Upper lobe of left lung (tissue), 4 donors: ENCODE measurements at regions not wholly inside any gene's neighbourhood (a gene's known extent, or its start where the extent isn't known, plus 50 kb on each side); places are given as distances from the start of the nearest gene placed in this dataset.

Experiments
- EP300 ChIP-seq, 4 donors: sonication (generic); formaldehyde crosslinking; IDR thresholded peaks; one replicate each; pipeline ENCODE4 v1.5.1; 2017; ENCODE audit warnings: antibody characterized with exemption in 4 of 4, control low read depth in 2 of 4
- POLR2A ChIP-seq, 4 donors: fragments of 450-650 bp; IDR thresholded peaks; one replicate each; pipeline ENCODE4 v1.5.1; 2016 to 2017; ENCODE audit warnings: antibody characterized with exemption in 4 of 4, mild to moderate bottlenecking in 2 of 4
- TF ChIP-seq, protein P1 (sequence below), 6 experiments: fragments of 450-650 bp in 4 of 6; fragments of 200-600 bp in 2 of 6; sonication (generic) in 2 of 6; IDR thresholded peaks; one replicate each; pipeline ENCODE4 v1.5.1; 2016 to 2019; ENCODE audit warnings: antibody characterized with exemption in 6 of 6

DNA sequence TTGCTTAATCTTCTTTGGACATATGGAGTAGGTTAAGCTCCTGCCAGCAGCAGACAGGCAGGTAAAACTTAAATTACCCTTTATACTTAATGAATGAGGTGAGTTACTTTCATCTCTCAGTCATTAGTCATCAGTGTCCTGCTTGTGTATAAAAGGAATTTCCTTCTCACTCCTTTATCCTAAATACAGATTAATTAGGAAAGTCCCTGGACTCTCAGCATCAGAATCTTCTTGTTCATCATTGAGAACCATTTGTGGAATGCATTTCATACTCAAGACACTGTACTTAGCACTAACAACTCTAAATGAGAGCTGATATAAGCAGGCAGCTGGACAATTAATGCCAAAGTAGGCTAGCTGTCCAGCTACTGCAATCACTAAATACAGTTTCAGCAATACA, 630.4 kb downstream of the METTL15 start:
- TF ChIP-seq, protein P1, sequence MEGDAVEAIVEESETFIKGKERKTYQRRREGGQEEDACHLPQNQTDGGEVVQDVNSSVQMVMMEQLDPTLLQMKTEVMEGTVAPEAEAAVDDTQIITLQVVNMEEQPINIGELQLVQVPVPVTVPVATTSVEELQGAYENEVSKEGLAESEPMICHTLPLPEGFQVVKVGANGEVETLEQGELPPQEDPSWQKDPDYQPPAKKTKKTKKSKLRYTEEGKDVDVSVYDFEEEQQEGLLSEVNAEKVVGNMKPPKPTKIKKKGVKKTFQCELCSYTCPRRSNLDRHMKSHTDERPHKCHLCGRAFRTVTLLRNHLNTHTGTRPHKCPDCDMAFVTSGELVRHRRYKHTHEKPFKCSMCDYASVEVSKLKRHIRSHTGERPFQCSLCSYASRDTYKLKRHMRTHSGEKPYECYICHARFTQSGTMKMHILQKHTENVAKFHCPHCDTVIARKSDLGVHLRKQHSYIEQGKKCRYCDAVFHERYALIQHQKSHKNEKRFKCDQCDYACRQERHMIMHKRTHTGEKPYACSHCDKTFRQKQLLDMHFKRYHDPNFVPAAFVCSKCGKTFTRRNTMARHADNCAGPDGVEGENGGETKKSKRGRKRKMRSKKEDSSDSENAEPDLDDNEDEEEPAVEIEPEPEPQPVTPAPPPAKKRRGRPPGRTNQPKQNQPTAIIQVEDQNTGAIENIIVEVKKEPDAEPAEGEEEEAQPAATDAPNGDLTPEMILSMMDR (IDR thresholded peaks at IDR 0.05), result no peak
- TF ChIP-seq POLR2A (IDR thresholded peaks at IDR 0.05), result no peak
- no peak for TF ChIP-seq EP300 (IDR thresholded peaks at IDR 0.05)
